ENCODE measurements at regions not wholly inside any gene's neighbourhood (a gene's known extent, or its start where the extent isn't known, plus 50 kb on each side); places are given as distances from the start of the nearest gene placed in this dataset.
A peak's percentile ranks its signal among the peaks of the same experiment; 100 is the strongest.

- POLR2A ChIA-PET = no interaction called here
- H3K36me3 Mint-ChIP-seq = peaks cover 0 to 4% (median 0%) of the 10 kb centered on the region in 5 donors
- no peaks in the 10 kb centered on the region for H3K9me3 Mint-ChIP-seq
- Histone ChIP-seq H3K27ac (ENCODE audit: low read depth, low read length) (no peak overlapping the region), H3K36me3 (ENCODE audit: control insufficient read depth in 2 of 3, insufficient read depth in 3 of 3, low read length in 3 of 3) (no peaks in the 10 kb centered on the region), H3K9me3 (ENCODE audit: control insufficient read depth in 2 of 3, low read length in 3 of 3) (no peaks in the 10 kb centered on the region), H3K4me3 (ENCODE audit: low read length) (no peak overlapping the region), H3K27me3 (ENCODE audit: control insufficient read depth in 2 of 2, insufficient read depth in 2 of 2, low read length in 2 of 2) (no peaks in the 10 kb centered on the region), H3K4me1 (ENCODE audit: control insufficient read depth in 2 of 2, insufficient read depth in 2 of 2, low read length in 2 of 2) (peaks cover 12 to 19% of the 10 kb centered on the region in 2 donors)
- ATAC-seq (no peak), DNase-seq (no peak)
- no peaks in the 10 kb centered on the region for H3K27me3 Mint-ChIP-seq
- H3K4me3 Mint-ChIP-seq = peak overlapping the region in 5 of 10 donors; percentile 30 to 62 (median 51)
- CTCF ChIA-PET = no interaction called here
- peaks cover 32 to 60% (median 45%) of the 10 kb centered on the region in 7 donors for H3K4me1 Mint-ChIP-seq
- intact Hi-C loops (cut with micrococcal nuclease) = loop anchor here in 1 of 2 donors (10.0 kb wide), 1 partner anchor 1155 kb away; no protein-coding TSS in a partner anchor
- H3K27ac Mint-ChIP-seq = peak overlapping the region in 6 of 9 donors; percentile 1 to 73 (median 50)
Observed at GRCh38 chr20:50379991-50380696, 130.0 kb upstream of the PTPN1 start.

- no peaks in the 10 kb centered on the region for H3K27me3 Mint-ChIP-seq
- Histone ChIP-seq H3K27ac (ENCODE audit: low read depth, low read length) (no peak overlapping the region), H3K36me3 (ENCODE audit: control insufficient read depth in 2 of 3, insufficient read depth in 3 of 3, low read length in 3 of 3) (no peaks in the 10 kb centered on the region), H3K9me3 (ENCODE audit: control insufficient read depth in 2 of 3, low read length in 3 of 3) (no peaks in the 10 kb centered on the region), H3K4me1 (ENCODE audit: control insufficient read depth in 2 of 2, insufficient read depth in 2 of 2, low read length in 2 of 2) (peaks cover 16 to 25% of the 10 kb centered on the region in 2 donors), H3K27me3 (ENCODE audit: control insufficient read depth in 2 of 2, insufficient read depth in 2 of 2, low read length in 2 of 2) (no peaks in the 10 kb centered on the region), H3K4me3 (ENCODE audit: low read length) (no peak overlapping the region)
- H3K9me3 Mint-ChIP-seq = no peaks in the 10 kb centered on the region
- intact Hi-C loops (cut with micrococcal nuclease) = no loop called here
- no peak for ATAC-seq
- DNase-seq = no peak
- ChIA-PET CTCF (no interaction called here), POLR2A (no interaction called here)
- H3K4me1 Mint-ChIP-seq = peaks cover 37 to 63% (median 46%) of the 10 kb centered on the region in 7 donors
- peak overlapping the region in 4 of 10 donors; percentile 18 to 83 (median 72) for H3K4me3 Mint-ChIP-seq
- peak overlapping the region in 5 of 9 donors; percentile 9 to 90 (median 62) for H3K27ac Mint-ChIP-seq
- peaks cover 0 to 4% (median 0%) of the 10 kb centered on the region in 5 donors for H3K36me3 Mint-ChIP-seq
Observed at GRCh38 chr20:50380697-50381040, 129.5 kb upstream of the PTPN1 start.

GRCh38 chr20:50381075-50381732, 129.0 kb upstream of the PTPN1 start:
- Mint-ChIP-seq H3K9me3 (no peaks in the 10 kb centered on the region), H3K27ac (peak overlapping the region; percentile 22 to 90 (median 72)), H3K4me3 (peak overlapping the region in 9 of 10 donors; percentile 56 to 85 (median 76)), H3K4me1 (peaks cover 42 to 68% (median 51%) of the 10 kb centered on the region in 7 donors), H3K27me3 (no peaks in the 10 kb centered on the region), H3K36me3 (peaks cover 0 to 4% (median 0%) of the 10 kb centered on the region in 5 donors)
- no peaks in the 10 kb centered on the region for H3K36me3 ChIP-seq (ENCODE audit: control insufficient read depth in 2 of 3, insufficient read depth in 3 of 3, low read length in 3 of 3)
- no peaks in the 10 kb centered on the region for H3K27me3 ChIP-seq (ENCODE audit: control insufficient read depth in 2 of 2, insufficient read depth in 2 of 2, low read length in 2 of 2)
- POLR2A ChIA-PET = interaction anchor here (0.6 kb wide), 1 partner anchor 598 kb away, joined by 3 read pairs; no protein-coding TSS in a partner anchor
- no peaks in the 10 kb centered on the region for H3K9me3 ChIP-seq (ENCODE audit: control insufficient read depth in 2 of 3, low read length in 3 of 3)
- intact Hi-C loops (cut with micrococcal nuclease) = no loop called here
- no peak overlapping the region for H3K4me3 ChIP-seq (ENCODE audit: low read length)
- peaks cover 21 to 27% of the 10 kb centered on the region in 2 donors for H3K4me1 ChIP-seq (ENCODE audit: control insufficient read depth in 2 of 2, insufficient read depth in 2 of 2, low read length in 2 of 2)
- no peak for ATAC-seq
- no peak for DNase-seq
- H3K27ac ChIP-seq (ENCODE audit: low read depth, low read length) = no peak overlapping the region
- CTCF ChIA-PET = no interaction called here

- peak overlapping the region; percentile 42 for H3K4me3 ChIP-seq (ENCODE audit: low read length)
- ChIA-PET CTCF (no interaction called here), POLR2A (interaction anchor here (0.6 to 0.7 kb wide), 2 partner anchors 599 to 1285 kb away, joined by 3 read pairs; no protein-coding TSS in a partner anchor)
- ATAC-seq (no peak), DNase-seq (peak in 5 of 9 donors; percentile 26 to 31 (median 28))
- H3K27ac ChIP-seq (ENCODE audit: low read depth, low read length) = peak overlapping the region; percentile 19
- Mint-ChIP-seq H3K27me3 (no peaks in the 10 kb centered on the region), H3K27ac (peak overlapping the region; percentile 61 to 95 (median 89)), H3K4me3 (peak overlapping the region; percentile 68 to 85 (median 80)), H3K9me3 (no peaks in the 10 kb centered on the region), H3K36me3 (peaks cover 0 to 4% (median 0%) of the 10 kb centered on the region in 5 donors), H3K4me1 (peaks cover 49 to 72% (median 57%) of the 10 kb centered on the region in 7 donors)
- H3K9me3 ChIP-seq (ENCODE audit: control insufficient read depth in 2 of 3, low read length in 3 of 3) = no peaks in the 10 kb centered on the region
- H3K4me1 ChIP-seq (ENCODE audit: control insufficient read depth in 2 of 2, insufficient read depth in 2 of 2, low read length in 2 of 2) = peaks cover 26 to 27% of the 10 kb centered on the region in 2 donors
- intact Hi-C loops (cut with micrococcal nuclease) = no loop called here
- H3K27me3 ChIP-seq (ENCODE audit: control insufficient read depth in 2 of 2, insufficient read depth in 2 of 2, low read length in 2 of 2) = no peaks in the 10 kb centered on the region
- no peaks in the 10 kb centered on the region for H3K36me3 ChIP-seq (ENCODE audit: control insufficient read depth in 2 of 3, insufficient read depth in 3 of 3, low read length in 3 of 3)
Observed at GRCh38 chr20:50381771-50382593, 128.2 kb upstream of the PTPN1 start.

- no peaks in the 10 kb centered on the region for H3K27me3 ChIP-seq (ENCODE audit: control insufficient read depth in 2 of 2, insufficient read depth in 2 of 2, low read length in 2 of 2)
- H3K4me3 ChIP-seq (ENCODE audit: low read length) = no peak overlapping the region
- H3K9me3 Mint-ChIP-seq = no peaks in the 10 kb centered on the region
- CTCF ChIA-PET = interaction anchor here (1.6 kb wide), 1 partner anchor 76 kb away, joined by 5 read pairs; no protein-coding TSS in a partner anchor
- H3K9me3 ChIP-seq (ENCODE audit: control insufficient read depth in 2 of 3, low read length in 3 of 3) = no peaks in the 10 kb centered on the region
- DNase-seq = peak; percentile 36 to 78 (median 64)
- H3K27me3 Mint-ChIP-seq = no peaks in the 10 kb centered on the region
- peak overlapping the region; percentile 51 to 90 (median 84) for H3K27ac Mint-ChIP-seq
- H3K4me3 Mint-ChIP-seq = peak overlapping the region; percentile 38 to 76 (median 61)
- no peaks in the 10 kb centered on the region for H3K36me3 ChIP-seq (ENCODE audit: control insufficient read depth in 2 of 3, insufficient read depth in 3 of 3, low read length in 3 of 3)
- POLR2A ChIA-PET = no interaction called here
- peak; percentile 93 for ATAC-seq
- peaks cover 26 to 37% of the 10 kb centered on the region in 2 donors for H3K4me1 ChIP-seq (ENCODE audit: control insufficient read depth in 2 of 2, insufficient read depth in 2 of 2, low read length in 2 of 2)
- intact Hi-C loops (cut with micrococcal nuclease) = loop anchor here (1.0 to 5.0 kb wide), 3 partner anchors 47 to 195 kb away; partner anchors contain the start of gene CEBPB (in 2 of the 2)
- H3K36me3 Mint-ChIP-seq = peaks cover 0 to 4% (median 0%) of the 10 kb centered on the region in 5 donors
- no peak overlapping the region for H3K27ac ChIP-seq (ENCODE audit: low read depth, low read length)
- H3K4me1 Mint-ChIP-seq = peaks cover 46 to 71% (median 59%) of the 10 kb centered on the region in 7 donors
Observed at GRCh38 chr20:50385733-50386640, 124.2 kb upstream of the PTPN1 start.
